NT2/D1 (cell line): ENCODE measurements at regions not wholly inside any gene's neighbourhood (a gene's known extent, or its start where the extent isn't known, plus 50 kb on each side); places are given as distances from the start of the nearest gene placed in this dataset.

Experiments used
- DNase-seq: peaks from one replicate; pipeline ENCODE4 v3.0.0-alpha.2; 2011; ENCODE audit warnings: low read depth, low spot score
- H3K27me3 ChIP-seq: 2 replicates; pipeline ENCODE4 v1.6.0; 2011; ENCODE audit warnings: mild to moderate bottlenecking; ENCODE audit not compliant: insufficient read length, insufficient read depth
- H3K36me3 ChIP-seq: 2 replicates; pipeline ENCODE4 v1.6.1; 2011; ENCODE audit warnings: mild to moderate bottlenecking, low read length, mixed read lengths; ENCODE audit not compliant: insufficient read depth, insufficient read length
- H3K4me1 ChIP-seq: 2 replicates; pipeline ENCODE4 v1.5.1; 2011; ENCODE audit not compliant: insufficient read depth, insufficient read length
- H3K4me3 ChIP-seq: 2 replicates; pipeline ENCODE4 v1.5.1; 2011; ENCODE audit warnings: low read depth; ENCODE audit not compliant: insufficient read length
- H3K9ac ChIP-seq: 2 replicates; pipeline ENCODE4 v1.6.0; 2011; ENCODE audit warnings: low read depth; ENCODE audit not compliant: insufficient read length
- H3K9me3 ChIP-seq: 2 replicates; pipeline ENCODE4 v1.5.1; 2011; ENCODE audit warnings: mild to moderate bottlenecking, low read length; ENCODE audit not compliant: insufficient read depth
- SUZ12 ChIP-seq: IDR thresholded peaks from 2 replicates; pipeline ENCODE4 v1.6.1; 2011; ENCODE audit not compliant: insufficient read length, insufficient read depth; ENCODE audit errors: extremely low read depth
- YY1 ChIP-seq: IDR thresholded peaks from 2 replicates; pipeline ENCODE4 v1.6.1; 2011; ENCODE audit not compliant: insufficient read length, insufficient read depth
- ZNF274 ChIP-seq: IDR thresholded peaks from 2 replicates; pipeline ENCODE4 v1.6.1; 2011; ENCODE audit warnings: mild to moderate bottlenecking, low read depth, low read length

- H3K4me1 ChIP-seq, result no peaks in the 10 kb centered on the region
- no peak for DNase-seq
- H3K4me3 ChIP-seq, result no peak overlapping the region
- H3K9me3 ChIP-seq, result no peaks in the 10 kb centered on the region
- TF ChIP-seq SUZ12 (no peak), ZNF274 (no peak), YY1 (no peak)
- H3K27me3 ChIP-seq, result no peaks in the 10 kb centered on the region
- H3K36me3 ChIP-seq, result no peaks in the 10 kb centered on the region
- H3K9ac ChIP-seq, result no peak overlapping the region
These were observed 183.6 kb upstream of the PMFBP1 start for GRCh38 chr16:72355561-72355960.

DNA sequence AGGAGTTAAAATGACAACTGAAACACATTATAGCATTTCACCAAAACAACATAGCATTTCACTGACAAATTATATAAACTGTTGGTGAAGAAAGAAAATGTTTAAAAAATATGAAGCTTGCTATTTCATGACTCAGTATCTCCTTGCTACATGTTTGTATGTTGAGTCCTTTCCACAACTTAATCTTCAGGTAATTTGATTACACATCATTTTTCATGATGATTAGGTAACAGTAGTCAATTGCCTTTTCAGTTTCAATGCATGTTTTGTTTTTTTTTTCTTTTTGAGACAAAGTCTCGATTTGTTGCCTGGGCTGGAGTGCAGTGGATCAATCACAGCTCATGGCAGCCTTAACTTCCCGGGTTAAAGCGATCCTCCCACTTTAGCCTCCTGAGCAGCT lies 177.8 kb upstream of the PMFBP1 start:
- Histone ChIP-seq H3K9me3 (no peaks in the 10 kb centered on the region), H3K36me3 (no peaks in the 10 kb centered on the region), H3K27me3 (no peaks in the 10 kb centered on the region), H3K9ac (no peak overlapping the region), H3K4me1 (no peaks in the 10 kb centered on the region), H3K4me3 (no peak overlapping the region)
- DNase-seq, result no peak
- no peak for TF ChIP-seq ZNF274
- TF ChIP-seq YY1, result no peak
- TF ChIP-seq SUZ12, result no peak

DNA sequence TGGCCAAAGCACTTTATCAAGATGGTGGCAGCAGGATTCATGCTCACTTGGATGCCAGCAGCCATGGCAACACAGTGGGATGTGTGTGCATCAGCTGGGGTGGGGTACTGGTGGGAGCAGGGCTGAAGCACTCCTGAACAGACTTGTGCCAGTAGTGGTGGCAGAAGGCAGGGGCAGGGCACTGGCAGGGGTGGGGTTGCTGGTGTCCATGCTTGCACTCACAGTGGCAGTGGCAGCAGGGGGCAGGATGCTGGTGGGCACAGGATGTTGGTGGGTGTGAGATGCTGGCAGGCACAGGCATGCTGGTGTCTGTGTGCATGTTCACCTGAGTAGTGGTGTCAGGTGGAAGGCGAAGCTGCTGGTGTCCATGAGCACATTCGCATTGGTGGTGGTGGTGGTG lies 161.0 kb upstream of the PMFBP1 start:
- DNase-seq, result no peak
- no peaks in the 10 kb centered on the region for H3K36me3 ChIP-seq
- H3K9ac ChIP-seq, result no peak overlapping the region
- no peaks in the 10 kb centered on the region for H3K27me3 ChIP-seq
- no peaks in the 10 kb centered on the region for H3K4me1 ChIP-seq
- TF ChIP-seq SUZ12, result no peak
- no peak for TF ChIP-seq ZNF274
- TF ChIP-seq YY1, result no peak
- peaks cover 18% of the 10 kb centered on the region; the same call in 1 of the 2 replicates for H3K9me3 ChIP-seq
- H3K4me3 ChIP-seq, result no peak overlapping the region

GRCh38 chr16:72324578-72324977 lies 152.6 kb upstream of the PMFBP1 start:
- Histone ChIP-seq H3K36me3 (no peaks in the 10 kb centered on the region), H3K4me3 (no peak overlapping the region), H3K27me3 (no peaks in the 10 kb centered on the region), H3K9ac (no peak overlapping the region), H3K9me3 (peaks cover 6% of the 10 kb centered on the region), H3K4me1 (no peaks in the 10 kb centered on the region)
- no peak for TF ChIP-seq ZNF274
- no peak for TF ChIP-seq YY1
- no peak for TF ChIP-seq SUZ12
- DNase-seq, result no peak

DNA sequence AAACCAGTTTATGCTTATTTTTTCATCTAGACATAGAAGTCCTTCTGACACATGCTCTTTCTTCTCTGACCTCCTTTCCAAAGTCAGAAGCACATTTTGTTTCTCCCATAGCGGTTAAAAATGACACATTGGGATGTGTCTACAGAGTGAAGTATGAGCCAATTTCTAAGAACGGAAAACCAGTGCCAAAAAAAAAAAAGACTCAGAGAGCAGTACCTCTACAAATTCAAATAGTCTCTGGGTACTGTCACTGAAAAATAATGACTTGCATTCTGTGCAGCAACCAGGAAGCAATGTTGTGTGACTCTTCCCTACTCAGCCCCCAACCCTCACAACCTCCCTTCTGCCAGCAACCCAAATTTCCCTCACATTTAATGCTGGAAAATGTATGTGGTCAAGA lies 145.5 kb upstream of the PMFBP1 start:
- Histone ChIP-seq H3K9me3 (peaks cover 21% of the 10 kb centered on the region), H3K4me1 (no peaks in the 10 kb centered on the region), H3K27me3 (no peaks in the 10 kb centered on the region), H3K36me3 (no peaks in the 10 kb centered on the region), H3K9ac (no peak overlapping the region), H3K4me3 (no peak overlapping the region)
- no peak for TF ChIP-seq SUZ12
- no peak for TF ChIP-seq YY1
- TF ChIP-seq ZNF274, result no peak
- no peak for DNase-seq

GRCh38 chr16:72313903-72314302 lies 141.9 kb upstream of the PMFBP1 start:
- H3K36me3 ChIP-seq, result no peaks in the 10 kb centered on the region
- no peak overlapping the region for H3K4me3 ChIP-seq
- H3K4me1 ChIP-seq, result no peaks in the 10 kb centered on the region
- H3K27me3 ChIP-seq, result no peaks in the 10 kb centered on the region
- H3K9me3 ChIP-seq, result peaks cover 26% of the 10 kb centered on the region
- H3K9ac ChIP-seq, result no peak overlapping the region
- no peak for DNase-seq
- TF ChIP-seq YY1 (no peak), SUZ12 (no peak)

DNA sequence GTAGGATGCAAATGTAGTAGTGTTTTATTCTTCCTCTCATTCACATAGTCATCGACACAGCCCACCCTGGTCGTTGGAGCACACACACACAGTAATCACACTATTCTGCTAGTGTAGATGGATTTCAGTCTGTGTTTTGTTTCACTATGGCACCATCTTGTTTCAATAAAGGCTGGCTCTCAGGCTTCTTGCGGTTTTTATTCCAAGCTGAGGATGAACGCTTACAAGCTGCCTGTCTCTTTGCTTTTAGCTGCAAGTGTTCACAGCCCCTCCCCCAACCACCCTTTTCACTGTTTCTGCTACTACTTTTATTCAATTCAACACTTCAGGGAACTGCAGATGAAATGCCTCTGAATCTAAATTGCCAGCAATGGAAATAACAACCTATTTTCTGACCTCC lies 140.9 kb upstream of the PMFBP1 start:
- TF ChIP-seq ZNF274, result no peak
- TF ChIP-seq SUZ12, result no peak
- TF ChIP-seq YY1, result no peak
- H3K9me3 ChIP-seq, result peaks cover 27% of the 10 kb centered on the region
- DNase-seq, result no peak

GRCh38 chr16:72311426-72311825 lies 139.5 kb upstream of the PMFBP1 start:
- peaks cover 27% of the 10 kb centered on the region for H3K9me3 ChIP-seq
- TF ChIP-seq SUZ12 (no peak), ZNF274 (no peak), YY1 (no peak)
- no peak overlapping the region for H3K9ac ChIP-seq
- no peak overlapping the region for H3K4me3 ChIP-seq
- H3K4me1 ChIP-seq, result no peaks in the 10 kb centered on the region
- H3K36me3 ChIP-seq, result no peaks in the 10 kb centered on the region
- no peaks in the 10 kb centered on the region for H3K27me3 ChIP-seq
- DNase-seq, result no peak

More for the DNA sequence above, 140.9 kb upstream of the PMFBP1 start:
- Histone ChIP-seq H3K4me1 (no peaks in the 10 kb centered on the region), H3K36me3 (no peaks in the 10 kb centered on the region), H3K4me3 (no peak overlapping the region), H3K9ac (no peak overlapping the region), H3K27me3 (no peaks in the 10 kb centered on the region)
